PC-9 (cell line): ENCODE measurements at regions not wholly inside any gene's neighbourhood (a gene's known extent, or its start where the extent isn't known, plus 50 kb on each side); places are given as distances from the start of the nearest gene placed in this dataset.

ENCODE experiments used
- EZH2 ChIP-seq: fragments of 200-600 bp; sonication (generic); IDR thresholded peaks from 2 replicates; pipeline ENCODE4 v1.8.0; 2017; ENCODE audit warnings: antibody characterized with exemption, low read depth
- TF ChIP-seq, protein P1 (sequence below): fragments of 200-600 bp; sonication (generic); conservative IDR thresholded peaks from 2 replicates; pipeline ENCODE4 v1.6.1; 2017; ENCODE audit warnings: mixed run types, antibody characterized with exemption, mild to moderate bottlenecking, moderate library complexity

DNA sequence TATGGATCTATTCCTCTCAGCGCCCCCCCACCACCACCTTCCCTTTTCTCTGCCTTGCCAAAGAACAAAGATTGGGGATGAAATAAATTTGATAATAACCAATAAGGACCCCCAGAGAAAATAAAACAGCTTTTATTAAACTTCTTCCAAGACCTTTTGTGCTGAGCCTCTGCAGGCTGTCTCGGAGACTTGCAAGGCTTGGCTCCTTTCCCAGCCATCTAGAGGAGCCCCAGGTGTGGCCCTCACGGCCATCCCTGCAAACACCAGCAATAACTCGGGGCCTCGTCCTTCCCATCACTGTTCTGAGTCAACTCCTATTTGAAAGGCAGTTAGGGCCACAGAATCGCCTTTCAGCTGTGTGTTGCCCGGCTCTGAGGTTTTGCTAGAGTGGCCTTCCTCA, 51.2 kb upstream of the LMO1 start:
- no peak for TF ChIP-seq EZH2
- TF ChIP-seq, protein P1, sequence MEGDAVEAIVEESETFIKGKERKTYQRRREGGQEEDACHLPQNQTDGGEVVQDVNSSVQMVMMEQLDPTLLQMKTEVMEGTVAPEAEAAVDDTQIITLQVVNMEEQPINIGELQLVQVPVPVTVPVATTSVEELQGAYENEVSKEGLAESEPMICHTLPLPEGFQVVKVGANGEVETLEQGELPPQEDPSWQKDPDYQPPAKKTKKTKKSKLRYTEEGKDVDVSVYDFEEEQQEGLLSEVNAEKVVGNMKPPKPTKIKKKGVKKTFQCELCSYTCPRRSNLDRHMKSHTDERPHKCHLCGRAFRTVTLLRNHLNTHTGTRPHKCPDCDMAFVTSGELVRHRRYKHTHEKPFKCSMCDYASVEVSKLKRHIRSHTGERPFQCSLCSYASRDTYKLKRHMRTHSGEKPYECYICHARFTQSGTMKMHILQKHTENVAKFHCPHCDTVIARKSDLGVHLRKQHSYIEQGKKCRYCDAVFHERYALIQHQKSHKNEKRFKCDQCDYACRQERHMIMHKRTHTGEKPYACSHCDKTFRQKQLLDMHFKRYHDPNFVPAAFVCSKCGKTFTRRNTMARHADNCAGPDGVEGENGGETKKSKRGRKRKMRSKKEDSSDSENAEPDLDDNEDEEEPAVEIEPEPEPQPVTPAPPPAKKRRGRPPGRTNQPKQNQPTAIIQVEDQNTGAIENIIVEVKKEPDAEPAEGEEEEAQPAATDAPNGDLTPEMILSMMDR: no peak
